Esophagus squamous epithelium (tissue), 5 donors: ENCODE measurements at regions not wholly inside any gene's neighbourhood (a gene's known extent, or its start where the extent isn't known, plus 50 kb on each side); places are given as distances from the start of the nearest gene placed in this dataset.
"Not testable (repeated sequence)": the region's sequence is repeated elsewhere in the genome, so short reads cannot be mapped to it uniquely, and the experiment has no call there.

Experiments used
- DNase-seq: peaks from one replicate; lab custom pipeline; 2025; lab: John Stamatoyannopoulos, UW
- H3K27ac ChIP-seq, 4 donors: fragments of 200-600 bp; sonication (generic); one replicate each; pipeline ENCODE4 v1.5.1; 2016 to 2019; ENCODE audit warnings: mild to moderate bottlenecking in 1 of 4
- H3K27me3 ChIP-seq, 4 donors: fragments of 200-600 bp; sonication (generic); 1 replicate in 3 of 4; 2 replicates in 1 of 4; pipeline versions ENCODE4 v1.5.1 to v1.6.0; 2017 to 2021; ENCODE audit warnings: antibody characterized with exemption in 1 of 4
- H3K36me3 ChIP-seq, 3 donors: fragments of 200-600 bp; sonication (generic); one replicate each; pipeline ENCODE4 v1.5.1; 2016 to 2019
- H3K4me1 ChIP-seq, 3 donors: fragments of 200-600 bp; sonication (generic); one replicate each; pipeline ENCODE4 v1.5.1; 2017 to 2019
- H3K4me3 ChIP-seq, 4 donors: fragments of 200-600 bp; sonication (generic); 1 replicate in 3 of 4; 2 replicates in 1 of 4; pipeline ENCODE4 v1.5.1; 2016 to 2019; ENCODE audit warnings: mild to moderate bottlenecking in 2 of 4, moderate library complexity in 1 of 4
- H3K9me3 ChIP-seq, 3 donors: fragments of 200-600 bp; sonication (generic); one replicate each; pipeline ENCODE4 v1.5.1; 2016 to 2019
- POLR2A ChIP-seq, 4 donors: fragments of 450-650 bp; IDR thresholded peaks; one replicate each; pipeline ENCODE4 v1.6.1; 2017; ENCODE audit warnings: antibody characterized with exemption in 4 of 4, mild to moderate bottlenecking in 4 of 4, moderate library complexity in 3 of 4
- WGBS, 2 donors: methylation state at CpG; one replicate each; pipeline ENCODE4 v1.1.5; 2018; 5-methylcytosine and 5-hydroxymethylcytosine counted together
- intact Hi-C: fragments of 100-400 bp; cut with DNase I; formaldehyde crosslinking; loops from one replicate; pipeline ENCODE4 v1.15.0; 2022
- TF ChIP-seq, protein P1 (sequence below), 6 experiments: fragments of 450-650 bp in 4 of 6; fragments of 200-600 bp in 2 of 6; sonication (generic) in 2 of 6; IDR thresholded peaks; one replicate each; pipeline ENCODE4 v1.5.1; 2016 to 2019; ENCODE audit warnings: antibody characterized with exemption in 6 of 6, mild to moderate bottlenecking in 4 of 6, moderate library complexity in 4 of 6
- donor health status: DM: yes; HTN: yes; CAD: no.

GRCh38 chr1:14267991-14268390 is 330.5 kb upstream of the KAZN start:
- 37 to 40% methylated on average over 2 of the region's 2 CpGs for WGBS, 2 donors
- Histone ChIP-seq H3K4me1 (no peaks in the 10 kb centered on the region), H3K9me3 (peaks cover 0 to 4% (median 0%) of the 10 kb centered on the region in 3 donors), H3K4me3 (no peak overlapping the region), H3K27ac (no peak overlapping the region), H3K27me3 (no peaks in the 10 kb centered on the region), H3K36me3 (no peaks in the 10 kb centered on the region)
- no peak for DNase-seq
- TF ChIP-seq, protein P1, sequence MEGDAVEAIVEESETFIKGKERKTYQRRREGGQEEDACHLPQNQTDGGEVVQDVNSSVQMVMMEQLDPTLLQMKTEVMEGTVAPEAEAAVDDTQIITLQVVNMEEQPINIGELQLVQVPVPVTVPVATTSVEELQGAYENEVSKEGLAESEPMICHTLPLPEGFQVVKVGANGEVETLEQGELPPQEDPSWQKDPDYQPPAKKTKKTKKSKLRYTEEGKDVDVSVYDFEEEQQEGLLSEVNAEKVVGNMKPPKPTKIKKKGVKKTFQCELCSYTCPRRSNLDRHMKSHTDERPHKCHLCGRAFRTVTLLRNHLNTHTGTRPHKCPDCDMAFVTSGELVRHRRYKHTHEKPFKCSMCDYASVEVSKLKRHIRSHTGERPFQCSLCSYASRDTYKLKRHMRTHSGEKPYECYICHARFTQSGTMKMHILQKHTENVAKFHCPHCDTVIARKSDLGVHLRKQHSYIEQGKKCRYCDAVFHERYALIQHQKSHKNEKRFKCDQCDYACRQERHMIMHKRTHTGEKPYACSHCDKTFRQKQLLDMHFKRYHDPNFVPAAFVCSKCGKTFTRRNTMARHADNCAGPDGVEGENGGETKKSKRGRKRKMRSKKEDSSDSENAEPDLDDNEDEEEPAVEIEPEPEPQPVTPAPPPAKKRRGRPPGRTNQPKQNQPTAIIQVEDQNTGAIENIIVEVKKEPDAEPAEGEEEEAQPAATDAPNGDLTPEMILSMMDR (IDR thresholded peaks at IDR 0.05) = no peak
- TF ChIP-seq POLR2A (IDR thresholded peaks at IDR 0.05) = no peak
- intact Hi-C loops = no loop called here

DNA sequence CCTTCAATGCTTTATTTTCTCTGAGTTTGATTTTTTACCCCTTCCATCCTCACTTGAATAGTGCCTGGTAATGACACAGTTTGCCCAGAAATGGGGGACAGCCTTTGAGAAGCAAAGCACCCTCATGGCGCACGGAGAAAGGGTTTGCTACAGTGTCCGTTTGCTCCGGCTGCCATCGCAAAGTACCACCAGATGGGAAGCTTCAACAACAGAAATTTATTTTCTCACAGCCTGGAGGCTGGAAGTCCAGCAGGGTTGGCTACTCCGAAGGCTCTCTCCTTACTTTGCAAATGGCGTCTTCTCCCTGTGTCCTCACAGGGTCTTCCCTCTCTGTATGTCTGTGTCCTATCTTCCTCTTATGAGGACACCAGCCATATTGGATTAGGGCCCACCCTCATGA is 327.7 kb upstream of the KAZN start:
- Histone ChIP-seq H3K27me3 (no peaks in the 10 kb centered on the region), H3K4me1 (no peaks in the 10 kb centered on the region), H3K9me3 (peaks cover 0 to 4% (median 0%) of the 10 kb centered on the region in 3 donors), H3K27ac (no peak overlapping the region), H3K36me3 (no peaks in the 10 kb centered on the region), H3K4me3 (no peak overlapping the region)
- TF ChIP-seq, protein P1 (IDR thresholded peaks at IDR 0.05) = no peak
- no peak for TF ChIP-seq POLR2A (IDR thresholded peaks at IDR 0.05)
- WGBS, 2 donors = 75 to 92% methylated on average over 7 of the region's 7 CpGs
- intact Hi-C loops = no loop called here
- DNase-seq = no peak

GRCh38 chr1:14273811-14274210 is 324.7 kb upstream of the KAZN start:
- 83 to 85% methylated on average over 5 of the region's 5 CpGs for WGBS, 2 donors
- no peaks in the 10 kb centered on the region for H3K4me1 ChIP-seq
- TF ChIP-seq POLR2A (IDR thresholded peaks at IDR 0.05) = no peak
- TF ChIP-seq, protein P1 (IDR thresholded peaks at IDR 0.05) = no peak

GRCh38 chr1:14279891-14280290 is 318.6 kb upstream of the KAZN start:
- H3K4me1 ChIP-seq = peaks cover 0 to 17% (median 0%) of the 10 kb centered on the region in 3 donors
- intact Hi-C loops, H3K36me3 ChIP-seq, DNase-seq, H3K27me3 ChIP-seq, H3K4me3 ChIP-seq, H3K27ac ChIP-seq, H3K9me3 ChIP-seq: not testable (repeated sequence)
- 90 to 91% methylated on average over 12 of the region's 12 CpGs for WGBS, 2 donors

More at GRCh38 chr1:14273811-14274210, 324.7 kb upstream of the KAZN start:
- intact Hi-C loops = no loop called here
- H3K27ac ChIP-seq = no peak overlapping the region
- H3K27me3 ChIP-seq = no peaks in the 10 kb centered on the region
- H3K4me3 ChIP-seq = no peak overlapping the region
- H3K9me3 ChIP-seq = peaks cover 0 to 4% (median 0%) of the 10 kb centered on the region in 3 donors
- H3K36me3 ChIP-seq = no peaks in the 10 kb centered on the region
- no peak for DNase-seq

GRCh38 chr1:14280909-14281308 is 317.6 kb upstream of the KAZN start:
- H3K4me1 ChIP-seq = peaks cover 0 to 17% (median 0%) of the 10 kb centered on the region in 3 donors
- 42% methylated on average over 2 of the region's 2 CpGs for WGBS, 2 donors
- no peaks in the 10 kb centered on the region for H3K27me3 ChIP-seq
- no peaks in the 10 kb centered on the region for H3K9me3 ChIP-seq
- no peak overlapping the region for H3K27ac ChIP-seq
- H3K36me3 ChIP-seq = no peaks in the 10 kb centered on the region
- intact Hi-C loops = no loop called here
- TF ChIP-seq, protein P1 (IDR thresholded peaks at IDR 0.05) = no peak
- no peak for TF ChIP-seq POLR2A (IDR thresholded peaks at IDR 0.05)
- no peak for DNase-seq
- no peak overlapping the region for H3K4me3 ChIP-seq

GRCh38 chr1:14281412-14281811 is 317.1 kb upstream of the KAZN start:
- H3K27me3 ChIP-seq = no peaks in the 10 kb centered on the region
- H3K4me1 ChIP-seq = peaks cover 0 to 17% (median 0%) of the 10 kb centered on the region in 3 donors
- intact Hi-C loops = no loop called here
- no peak for DNase-seq
- H3K27ac ChIP-seq = no peak overlapping the region
- 83 to 100% methylated on average over 1 of the region's 1 CpG for WGBS, 2 donors
- H3K9me3 ChIP-seq = no peaks in the 10 kb centered on the region
- TF ChIP-seq, protein P1 (IDR thresholded peaks at IDR 0.05) = no peak
- no peak for TF ChIP-seq POLR2A (IDR thresholded peaks at IDR 0.05)
- H3K36me3 ChIP-seq = no peaks in the 10 kb centered on the region
- H3K4me3 ChIP-seq = no peak overlapping the region
